Stimulated activated CD8-positive, alpha-beta memory T cell treated with anti-CD3 and anti-CD28 coated beads, Interleukin-12 subunit alpha, Interleukin-12 subunit beta, amount 100 ng/mL, for 24 hours (primary cell): ENCODE measurements at regions not wholly inside any gene's neighbourhood (a gene's known extent, or its start where the extent isn't known, plus 50 kb on each side); places are given as distances from the start of the nearest gene placed in this dataset.
A peak's percentile ranks its signal among the peaks of the same experiment; 100 is the strongest.

ENCODE experiments used
- DNase-seq: peaks from one replicate; pipeline ENCODE4 v3.0.0-alpha.2; 2020; ENCODE audit errors: extremely low read depth

- DNase-seq: no peak
Measured at GRCh38 chr10:44326474-44327030, 58.3 kb downstream of the CXCL12 start.

- DNase-seq: no peak
Measured at GRCh38 chr10:44325596-44326307, 59.1 kb downstream of the CXCL12 start.

GRCh38 chr10:44325157-44325556, 59.7 kb downstream of the CXCL12 start:
- DNase-seq: no peak

- no peak for DNase-seq
Measured at GRCh38 chr10:44323838-44324237, 61.1 kb downstream of the CXCL12 start.

GRCh38 chr10:44322137-44322536, 62.8 kb downstream of the CXCL12 start:
- DNase-seq: no peak

GRCh38 chr10:44320756-44321155, 64.1 kb downstream of the CXCL12 start:
- DNase-seq: no peak

GRCh38 chr10:44317856-44318255, 67.0 kb downstream of the CXCL12 start:
- DNase-seq: no peak

- no peak for DNase-seq
Measured at GRCh38 chr10:44316922-44317215, 68.0 kb downstream of the CXCL12 start.

GRCh38 chr10:44316187-44316921, 68.5 kb downstream of the CXCL12 start:
- no peak for DNase-seq

GRCh38 chr10:44314802-44315460, 70.0 kb downstream of the CXCL12 start:
- DNase-seq: no peak

GRCh38 chr10:44313761-44314165, 71.1 kb downstream of the CXCL12 start:
- no peak for DNase-seq

- DNase-seq: no peak
Measured at GRCh38 chr10:44312401-44312800, 72.5 kb downstream of the CXCL12 start.

GRCh38 chr10:44311563-44312051, 73.3 kb downstream of the CXCL12 start:
- DNase-seq: no peak

GRCh38 chr10:44310762-44311562, 73.9 kb downstream of the CXCL12 start:
- peak; percentile 32 for DNase-seq

- DNase-seq: no peak
Measured at GRCh38 chr10:44309939-44310761, 74.7 kb downstream of the CXCL12 start.

- DNase-seq: no peak
Measured at GRCh38 chr10:44309361-44309760, 75.5 kb downstream of the CXCL12 start.

GRCh38 chr10:44308935-44309334, 76.0 kb downstream of the CXCL12 start:
- no peak for DNase-seq

GRCh38 chr10:44307691-44308090, 77.2 kb downstream of the CXCL12 start:
- no peak for DNase-seq

GRCh38 chr10:44306762-44307161, 78.1 kb downstream of the CXCL12 start:
- DNase-seq: no peak

GRCh38 chr10:44306147-44306710, 78.7 kb downstream of the CXCL12 start:
- no peak for DNase-seq
